ENCODE measurements at regions not wholly inside any gene's neighbourhood (a gene's known extent, or its start where the extent isn't known, plus 50 kb on each side); places are given as distances from the start of the nearest gene placed in this dataset.

DNA sequence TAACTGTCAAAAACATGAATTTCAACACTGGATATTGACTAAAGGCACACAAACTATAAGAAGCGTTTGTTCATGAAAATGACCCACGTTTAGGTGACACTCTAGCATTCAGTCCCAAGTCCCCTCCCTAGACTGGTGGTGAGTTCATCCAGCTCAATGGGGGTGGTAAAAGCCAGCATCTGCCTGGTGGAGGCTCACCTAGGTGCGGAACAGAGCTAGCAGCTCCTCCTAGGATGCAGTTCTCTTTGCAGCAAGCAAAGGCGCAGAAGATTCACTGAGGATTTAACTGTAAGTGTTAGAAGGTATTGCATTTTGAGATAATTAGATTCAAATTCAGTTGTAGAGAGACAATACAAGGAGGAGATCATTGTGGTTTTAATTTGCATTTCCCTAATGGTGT lies 87.6 kb downstream of the VSTM2A start:
- no peak for DNase-seq (ENCODE audit: low read depth)

DNA sequence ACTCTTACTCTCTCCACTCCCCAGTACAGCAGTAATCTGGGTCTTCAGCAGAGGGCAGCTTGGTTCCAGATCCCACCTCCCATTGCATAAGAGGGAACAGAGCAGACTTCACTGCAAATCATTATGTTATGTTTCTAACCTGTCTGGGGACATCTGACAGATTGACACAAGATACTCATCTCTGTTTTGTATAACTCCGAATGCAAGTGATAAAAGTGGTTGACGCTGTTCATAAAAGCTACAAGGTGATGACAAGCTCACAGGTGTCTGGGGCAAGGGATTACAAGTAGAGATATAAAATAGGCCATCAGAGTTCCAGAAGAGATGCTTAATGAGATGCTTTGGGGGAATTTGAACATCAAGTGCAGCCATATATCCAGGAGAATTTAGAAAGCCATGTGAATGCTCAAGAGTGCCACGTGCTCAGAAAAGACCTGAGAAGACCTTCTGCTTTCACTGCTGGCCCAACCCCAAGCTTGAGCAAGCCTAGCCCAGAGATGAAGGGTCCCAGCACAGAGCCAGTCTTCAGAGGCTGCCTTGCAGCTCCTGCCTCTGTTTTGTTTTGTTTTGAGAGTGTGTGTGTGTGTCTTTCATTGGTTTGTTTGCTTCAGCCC lies 80.6 kb downstream of the VSTM2A start:
- DNase-seq (ENCODE audit: low read depth): no peak
